Keratinocyte (primary cell): ENCODE measurements at regions not wholly inside any gene's neighbourhood (a gene's known extent, or its start where the extent isn't known, plus 50 kb on each side); places are given as distances from the start of the nearest gene placed in this dataset.

Source experiments
- EZH2 ChIP-seq: IDR thresholded peaks from one replicate; pipeline ENCODE4 v1.6.1; 2012; ENCODE audit warnings: inconsistent platforms, mild to moderate bottlenecking, low read length, moderate library complexity
- TF ChIP-seq, protein P1 (sequence below), 3 experiments: IDR thresholded peaks in 1 of 3; conservative IDR thresholded peaks in 1 of 3; optimal IDR thresholded peaks in 1 of 3; 2 replicates in 2 of 3; 3 replicates in 1 of 3; pipeline versions ENCODE3 to v1.5.1; 2011; ENCODE audit warnings: low read length in 3 of 3, mild to moderate bottlenecking in 3 of 3, moderate library complexity in 2 of 3, control low read depth in 1 of 3, inconsistent platforms in 1 of 3; ENCODE audit not compliant: insufficient read depth in 2 of 3; ENCODE audit errors: extremely low read depth in 1 of 3

GRCh38 chr1:96944432-96945092, 223.0 kb downstream of the PTBP2 start:
- no peak for TF ChIP-seq EZH2
- TF ChIP-seq, protein P1, sequence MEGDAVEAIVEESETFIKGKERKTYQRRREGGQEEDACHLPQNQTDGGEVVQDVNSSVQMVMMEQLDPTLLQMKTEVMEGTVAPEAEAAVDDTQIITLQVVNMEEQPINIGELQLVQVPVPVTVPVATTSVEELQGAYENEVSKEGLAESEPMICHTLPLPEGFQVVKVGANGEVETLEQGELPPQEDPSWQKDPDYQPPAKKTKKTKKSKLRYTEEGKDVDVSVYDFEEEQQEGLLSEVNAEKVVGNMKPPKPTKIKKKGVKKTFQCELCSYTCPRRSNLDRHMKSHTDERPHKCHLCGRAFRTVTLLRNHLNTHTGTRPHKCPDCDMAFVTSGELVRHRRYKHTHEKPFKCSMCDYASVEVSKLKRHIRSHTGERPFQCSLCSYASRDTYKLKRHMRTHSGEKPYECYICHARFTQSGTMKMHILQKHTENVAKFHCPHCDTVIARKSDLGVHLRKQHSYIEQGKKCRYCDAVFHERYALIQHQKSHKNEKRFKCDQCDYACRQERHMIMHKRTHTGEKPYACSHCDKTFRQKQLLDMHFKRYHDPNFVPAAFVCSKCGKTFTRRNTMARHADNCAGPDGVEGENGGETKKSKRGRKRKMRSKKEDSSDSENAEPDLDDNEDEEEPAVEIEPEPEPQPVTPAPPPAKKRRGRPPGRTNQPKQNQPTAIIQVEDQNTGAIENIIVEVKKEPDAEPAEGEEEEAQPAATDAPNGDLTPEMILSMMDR (optimal IDR thresholded peaks at IDR 0.05 in 1 of 3, IDR thresholded peaks at IDR 0.05 in 1 of 3, conservative IDR thresholded peaks at IDR 0.05 in 1 of 3; ENCODE audit: extremely low read depth in 1 of 3, insufficient read depth in 2 of 3, low read length in 3 of 3): no peak
